GM12875 (cell line): ENCODE measurements at regions not wholly inside any gene's neighbourhood (a gene's known extent, or its start where the extent isn't known, plus 50 kb on each side); places are given as distances from the start of the nearest gene placed in this dataset.

Experiments
- H3K4me3 ChIP-seq: one replicate; pipeline ENCODE4 v1.5.1; 2011; ENCODE audit warnings: low read depth, low read length, control low read depth
- TF ChIP-seq, protein P1 (sequence below): IDR thresholded peaks from 2 replicates; pipeline ENCODE4 v1.5.1; 2011; ENCODE audit warnings: low read depth, mild to moderate bottlenecking, control low read depth, inconsistent platforms, low read length, moderate library complexity, borderline replicate concordance; ENCODE audit not compliant: insufficient read depth

DNA sequence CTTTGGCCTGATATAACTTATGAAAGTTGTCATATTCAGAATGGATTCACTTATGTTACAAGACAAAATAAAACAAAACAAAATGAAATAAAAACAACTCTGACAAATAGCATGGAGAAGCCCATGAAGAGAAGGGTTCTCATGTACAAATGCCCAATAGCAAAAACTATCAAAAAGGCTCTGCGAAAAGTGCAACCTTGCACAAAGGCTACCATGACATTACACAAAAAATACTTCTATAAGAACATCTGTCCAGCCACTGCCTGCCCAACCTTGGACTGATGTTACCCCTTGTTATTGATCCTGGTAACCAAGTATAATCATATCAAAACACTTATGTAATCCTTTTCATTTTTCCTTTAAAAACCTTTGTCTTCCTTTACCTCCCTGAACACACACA is 213.0 kb downstream of the ATP23 start:
- TF ChIP-seq, protein P1, sequence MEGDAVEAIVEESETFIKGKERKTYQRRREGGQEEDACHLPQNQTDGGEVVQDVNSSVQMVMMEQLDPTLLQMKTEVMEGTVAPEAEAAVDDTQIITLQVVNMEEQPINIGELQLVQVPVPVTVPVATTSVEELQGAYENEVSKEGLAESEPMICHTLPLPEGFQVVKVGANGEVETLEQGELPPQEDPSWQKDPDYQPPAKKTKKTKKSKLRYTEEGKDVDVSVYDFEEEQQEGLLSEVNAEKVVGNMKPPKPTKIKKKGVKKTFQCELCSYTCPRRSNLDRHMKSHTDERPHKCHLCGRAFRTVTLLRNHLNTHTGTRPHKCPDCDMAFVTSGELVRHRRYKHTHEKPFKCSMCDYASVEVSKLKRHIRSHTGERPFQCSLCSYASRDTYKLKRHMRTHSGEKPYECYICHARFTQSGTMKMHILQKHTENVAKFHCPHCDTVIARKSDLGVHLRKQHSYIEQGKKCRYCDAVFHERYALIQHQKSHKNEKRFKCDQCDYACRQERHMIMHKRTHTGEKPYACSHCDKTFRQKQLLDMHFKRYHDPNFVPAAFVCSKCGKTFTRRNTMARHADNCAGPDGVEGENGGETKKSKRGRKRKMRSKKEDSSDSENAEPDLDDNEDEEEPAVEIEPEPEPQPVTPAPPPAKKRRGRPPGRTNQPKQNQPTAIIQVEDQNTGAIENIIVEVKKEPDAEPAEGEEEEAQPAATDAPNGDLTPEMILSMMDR = no peak

DNA sequence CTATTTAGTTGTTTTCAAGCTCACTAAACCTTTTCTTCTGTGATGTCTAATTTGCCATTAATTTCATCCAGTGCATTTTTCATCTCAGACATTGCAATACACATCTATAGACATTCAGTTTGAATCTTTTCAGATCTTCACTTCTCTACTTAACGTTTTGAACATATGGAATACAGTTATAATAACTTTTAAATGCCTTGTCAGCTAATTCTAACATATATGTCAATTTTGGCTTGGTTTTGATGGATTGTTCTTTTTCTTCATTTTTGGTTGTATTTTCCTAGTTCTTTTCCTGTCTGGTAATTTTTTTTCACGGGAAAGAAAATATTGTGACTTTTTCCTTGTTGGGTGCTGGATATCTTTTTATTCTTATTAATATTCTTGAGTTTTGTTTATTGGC is 215.3 kb downstream of the ATP23 start:
- TF ChIP-seq, protein P1 = no peak
- H3K4me3 ChIP-seq = no peak overlapping the region

More for the DNA sequence above, 213.0 kb downstream of the ATP23 start:
- no peak overlapping the region for H3K4me3 ChIP-seq

DNA sequence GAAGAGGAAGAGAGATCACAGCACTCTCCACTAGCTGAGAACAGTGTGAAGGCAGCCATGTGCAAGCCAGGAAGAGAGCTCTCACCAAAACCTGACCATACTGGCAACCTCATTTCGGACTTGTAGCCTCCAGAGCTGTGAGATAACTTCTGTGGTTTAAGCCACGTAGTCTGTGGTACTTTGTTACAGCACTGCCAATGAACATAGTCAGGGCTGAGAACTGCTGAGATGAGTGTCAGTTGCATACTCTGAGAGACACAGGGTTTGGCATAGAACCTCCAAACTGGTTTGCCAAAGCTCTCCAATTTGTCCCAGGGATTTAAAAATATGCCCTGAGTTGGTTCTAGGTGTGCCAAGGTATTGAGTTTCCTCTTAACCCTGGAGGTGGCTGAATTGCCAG is 218.6 kb downstream of the ATP23 start:
- TF ChIP-seq, protein P1 = no peak
- no peak overlapping the region for H3K4me3 ChIP-seq

DNA sequence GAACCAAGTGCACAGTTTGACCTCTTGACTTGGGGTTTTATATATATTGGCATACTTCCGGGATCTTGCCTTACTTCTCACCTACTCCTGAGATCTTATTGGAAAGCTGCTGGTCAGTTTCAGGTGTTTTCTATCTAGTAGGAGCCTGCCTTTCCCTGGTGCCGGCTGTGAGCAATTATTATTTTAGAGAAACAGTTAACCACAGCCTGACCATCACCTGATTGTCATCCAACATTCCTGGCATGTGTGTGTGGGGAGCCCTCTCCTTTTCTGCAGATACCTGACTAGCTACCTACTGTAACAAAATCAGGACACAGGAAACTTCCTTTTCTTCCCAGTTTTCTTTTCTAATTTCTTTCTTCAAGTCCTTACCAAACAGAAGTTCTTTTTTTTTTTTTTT is 220.4 kb downstream of the ATP23 start:
- TF ChIP-seq, protein P1 = no peak
- no peak overlapping the region for H3K4me3 ChIP-seq

DNA sequence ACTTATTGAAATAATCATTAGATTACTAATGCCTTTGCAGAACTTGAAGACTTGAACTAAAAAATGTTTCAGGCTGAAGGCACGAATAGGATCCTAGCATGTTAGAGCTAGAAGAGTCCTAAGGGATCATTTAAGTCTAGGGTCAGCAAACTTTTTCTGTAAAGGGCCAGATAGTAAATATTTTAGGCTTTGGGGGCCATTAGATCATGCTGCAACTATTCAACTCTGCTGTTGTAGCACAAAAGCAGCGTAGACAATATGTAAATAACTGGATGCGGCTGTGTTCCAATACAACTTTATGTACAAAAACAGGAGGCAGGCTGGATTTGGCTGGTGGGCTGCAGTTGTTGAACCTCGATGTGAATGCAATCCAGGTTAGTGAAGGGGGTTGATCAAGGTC is 221.7 kb downstream of the ATP23 start:
- H3K4me3 ChIP-seq = no peak overlapping the region
- TF ChIP-seq, protein P1 = no peak

DNA sequence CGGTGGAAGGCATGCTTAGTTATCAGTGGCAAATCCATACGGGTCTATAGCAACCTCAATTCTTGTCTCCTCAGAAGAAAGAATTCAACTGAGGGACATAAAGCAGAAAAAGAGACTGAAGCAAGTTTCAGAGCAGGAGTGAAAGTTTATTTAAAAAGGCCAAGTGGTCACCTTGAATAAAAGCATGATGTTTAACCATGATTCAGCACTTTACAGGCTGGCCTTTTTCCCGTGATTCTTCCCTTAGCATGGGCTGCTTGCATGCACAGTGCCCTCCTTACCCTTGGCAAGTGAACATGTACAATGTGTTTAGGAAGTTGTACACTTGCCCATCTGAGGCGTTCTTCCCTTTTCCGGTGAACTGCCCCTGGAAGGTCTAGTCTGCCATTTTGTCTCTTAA is 225.3 kb downstream of the ATP23 start:
- TF ChIP-seq, protein P1 = no peak
- H3K4me3 ChIP-seq = no peak overlapping the region

DNA sequence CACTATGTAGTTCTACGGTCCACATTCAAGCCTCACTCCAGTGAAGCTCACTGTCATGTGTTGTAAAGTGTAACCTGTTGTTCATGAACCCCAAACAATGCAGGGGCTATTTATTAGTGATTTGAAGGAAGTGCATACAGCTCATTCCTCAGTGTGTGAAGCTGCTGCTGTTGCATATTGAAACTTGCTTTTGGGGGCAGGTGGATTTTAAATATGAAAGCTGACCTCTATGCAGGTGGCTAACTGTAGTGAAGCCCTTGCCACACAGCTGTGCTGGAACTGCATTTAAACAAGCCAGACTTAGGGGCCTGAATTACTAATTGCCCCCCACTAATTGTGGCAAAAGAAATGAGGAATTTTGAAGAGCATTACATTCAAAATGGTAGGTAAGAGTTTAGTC is 226.3 kb downstream of the ATP23 start:
- TF ChIP-seq, protein P1 = no peak
- no peak overlapping the region for H3K4me3 ChIP-seq
